Suprapubic skin (tissue), 4 donors: ENCODE measurements at regions not wholly inside any gene's neighbourhood (a gene's known extent, or its start where the extent isn't known, plus 50 kb on each side); places are given as distances from the start of the nearest gene placed in this dataset.
"Not testable (repeated sequence)": the region's sequence is repeated elsewhere in the genome, so short reads cannot be mapped to it uniquely, and the experiment has no call there.

Experiments used
- DNase-seq, 2 donors: peaks; one replicate each; pipeline ENCODE4 v3.0.0-alpha.2; 2019; ENCODE audit warnings: low spot score in 2 of 2
- H3K27ac ChIP-seq: fragments of 200-600 bp; sonication (generic); one replicate; pipeline ENCODE4 v1.5.1; 2019
- H3K27me3 ChIP-seq: fragments of 200-600 bp; sonication (generic); one replicate; pipeline ENCODE4 v1.5.1; 2019
- H3K36me3 ChIP-seq: fragments of 200-600 bp; sonication (generic); one replicate; pipeline ENCODE4 v1.5.1; 2019
- H3K4me1 ChIP-seq: fragments of 200-600 bp; sonication (generic); one replicate; pipeline ENCODE4 v1.5.1; 2019
- H3K4me3 ChIP-seq: fragments of 200-600 bp; sonication (generic); one replicate; pipeline ENCODE4 v1.5.1; 2019; ENCODE audit warnings: mild to moderate bottlenecking
- H3K9me3 ChIP-seq: fragments of 200-600 bp; sonication (generic); one replicate; pipeline ENCODE4 v1.5.1; 2019
- CTCF ChIP-seq, 2 donors: fragments of 200-600 bp in 1 of 2; fragments of 450-650 bp in 1 of 2; sonication (generic) in 1 of 2; IDR thresholded peaks; one replicate each; pipeline ENCODE4 v1.5.1; 2016 to 2019; ENCODE audit warnings: antibody characterized with exemption in 2 of 2, mild to moderate bottlenecking in 1 of 2, moderate library complexity in 1 of 2
- EP300 ChIP-seq: sonication (generic); formaldehyde crosslinking; IDR thresholded peaks from one replicate; pipeline ENCODE4 v1.6.1; 2017; ENCODE audit warnings: antibody characterized with exemption
- POLR2A ChIP-seq, 2 donors: fragments of 450-650 bp; IDR thresholded peaks; one replicate each; pipeline ENCODE4 v1.6.1; 2017; ENCODE audit warnings: antibody characterized with exemption in 2 of 2, mild to moderate bottlenecking in 2 of 2, moderate library complexity in 2 of 2
- POLR2AphosphoS5 ChIP-seq, 3 donors: sonication (generic); formaldehyde crosslinking; IDR thresholded peaks; one replicate each; pipeline ENCODE4 v1.6.1; 2017; ENCODE audit warnings: antibody characterized with exemption in 3 of 3
- WGBS: methylation state at CpG from one replicate; pipeline ENCODE4 v1.1.5; 2018; 5-methylcytosine and 5-hydroxymethylcytosine counted together

GRCh38 chr12:108423486-108423885, 84.4 kb upstream of the CMKLR1 start:
- H3K4me3 ChIP-seq, result no peak overlapping the region
- no peak overlapping the region for H3K27ac ChIP-seq
- H3K4me1 ChIP-seq, result no peaks in the 10 kb centered on the region
- H3K36me3 ChIP-seq, result no peaks in the 10 kb centered on the region
- WGBS, result 81% methylated on average over 4 of the region's 4 CpGs
- H3K9me3 ChIP-seq, result no peaks in the 10 kb centered on the region
- TF ChIP-seq CTCF (IDR thresholded peaks at IDR 0.05), result no peak
- no peak for TF ChIP-seq POLR2AphosphoS5 (IDR thresholded peaks at IDR 0.05)
- no peak for TF ChIP-seq EP300
- no peak for TF ChIP-seq POLR2A (IDR thresholded peaks at IDR 0.05)
- peaks cover 10% of the 10 kb centered on the region for H3K27me3 ChIP-seq
- no peak for DNase-seq

GRCh38 chr12:108421082-108421481, 82.0 kb upstream of the CMKLR1 start:
- not testable (repeated sequence) for H3K27ac ChIP-seq, H3K27me3 ChIP-seq

GRCh38 chr12:108420421-108420820, 81.3 kb upstream of the CMKLR1 start:
- H3K36me3 ChIP-seq, DNase-seq, H3K4me3 ChIP-seq, H3K9me3 ChIP-seq, H3K27ac ChIP-seq, H3K27me3 ChIP-seq, H3K4me1 ChIP-seq: not testable (repeated sequence)
- WGBS, result 87% methylated on average over 17 of the region's 20 CpGs

More at GRCh38 chr12:108421082-108421481, 82.0 kb upstream of the CMKLR1 start:
- not testable (repeated sequence) for DNase-seq, H3K4me3 ChIP-seq, H3K4me1 ChIP-seq, H3K9me3 ChIP-seq, H3K36me3 ChIP-seq
- WGBS, result 95% methylated on average over 2 of the region's 4 CpGs

GRCh38 chr12:108419949-108420348, 80.8 kb upstream of the CMKLR1 start:
- Histone ChIP-seq H3K4me3 (no peak overlapping the region), H3K27ac (no peak overlapping the region), H3K36me3 (no peaks in the 10 kb centered on the region), H3K27me3 (no peaks in the 10 kb centered on the region), H3K9me3 (no peaks in the 10 kb centered on the region), H3K4me1 (no peaks in the 10 kb centered on the region)
- WGBS, result 65% methylated on average over 2 of the region's 2 CpGs
- no peak for DNase-seq
- TF ChIP-seq POLR2AphosphoS5 (IDR thresholded peaks at IDR 0.05) (no peak), EP300 (no peak), POLR2A (IDR thresholded peaks at IDR 0.05) (no peak), CTCF (IDR thresholded peaks at IDR 0.05) (no peak)

GRCh38 chr12:108418164-108418890, 79.2 kb upstream of the CMKLR1 start:
- no peak overlapping the region for H3K4me3 ChIP-seq
- 76% methylated on average over 2 of the region's 2 CpGs for WGBS
- no peaks in the 10 kb centered on the region for H3K4me1 ChIP-seq
- DNase-seq, result no peak
- H3K36me3 ChIP-seq, result no peaks in the 10 kb centered on the region
- no peaks in the 10 kb centered on the region for H3K27me3 ChIP-seq
- TF ChIP-seq EP300 (no peak), CTCF (IDR thresholded peaks at IDR 0.05) (no peak)
- H3K27ac ChIP-seq, result no peak overlapping the region
- no peaks in the 10 kb centered on the region for H3K9me3 ChIP-seq

DNA sequence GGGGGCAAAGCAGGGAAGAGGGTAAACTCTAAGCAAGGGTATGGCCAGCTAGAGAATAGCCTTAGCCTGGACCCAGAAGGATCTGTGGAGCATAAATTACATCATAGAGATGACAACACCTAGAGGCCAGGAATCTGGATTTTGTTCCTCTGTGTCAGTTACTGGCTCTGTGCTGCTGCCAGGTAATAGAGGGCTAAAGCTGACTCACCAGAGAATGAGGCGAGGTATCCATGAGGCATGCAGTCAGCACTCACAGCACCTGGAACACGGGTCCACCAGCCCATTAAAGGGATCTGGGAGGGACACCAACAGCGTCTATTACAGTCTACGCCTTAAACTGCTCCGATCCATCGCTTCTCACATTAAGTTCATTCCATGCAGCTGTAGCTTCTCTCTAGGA, 74.9 kb upstream of the CMKLR1 start:
- no peak for DNase-seq
- Histone ChIP-seq H3K9me3 (no peaks in the 10 kb centered on the region), H3K36me3 (no peaks in the 10 kb centered on the region), H3K4me3 (no peak overlapping the region), H3K27ac (no peak overlapping the region), H3K4me1 (no peaks in the 10 kb centered on the region), H3K27me3 (no peaks in the 10 kb centered on the region)
- 69% methylated on average over 6 of the region's 6 CpGs for WGBS
- TF ChIP-seq POLR2AphosphoS5 (IDR thresholded peaks at IDR 0.05) (no peak), CTCF (IDR thresholded peaks at IDR 0.05) (no peak)
